ENCODE measurements at regions not wholly inside any gene's neighbourhood (a gene's known extent, or its start where the extent isn't known, plus 50 kb on each side); places are given as distances from the start of the nearest gene placed in this dataset.

DNA sequence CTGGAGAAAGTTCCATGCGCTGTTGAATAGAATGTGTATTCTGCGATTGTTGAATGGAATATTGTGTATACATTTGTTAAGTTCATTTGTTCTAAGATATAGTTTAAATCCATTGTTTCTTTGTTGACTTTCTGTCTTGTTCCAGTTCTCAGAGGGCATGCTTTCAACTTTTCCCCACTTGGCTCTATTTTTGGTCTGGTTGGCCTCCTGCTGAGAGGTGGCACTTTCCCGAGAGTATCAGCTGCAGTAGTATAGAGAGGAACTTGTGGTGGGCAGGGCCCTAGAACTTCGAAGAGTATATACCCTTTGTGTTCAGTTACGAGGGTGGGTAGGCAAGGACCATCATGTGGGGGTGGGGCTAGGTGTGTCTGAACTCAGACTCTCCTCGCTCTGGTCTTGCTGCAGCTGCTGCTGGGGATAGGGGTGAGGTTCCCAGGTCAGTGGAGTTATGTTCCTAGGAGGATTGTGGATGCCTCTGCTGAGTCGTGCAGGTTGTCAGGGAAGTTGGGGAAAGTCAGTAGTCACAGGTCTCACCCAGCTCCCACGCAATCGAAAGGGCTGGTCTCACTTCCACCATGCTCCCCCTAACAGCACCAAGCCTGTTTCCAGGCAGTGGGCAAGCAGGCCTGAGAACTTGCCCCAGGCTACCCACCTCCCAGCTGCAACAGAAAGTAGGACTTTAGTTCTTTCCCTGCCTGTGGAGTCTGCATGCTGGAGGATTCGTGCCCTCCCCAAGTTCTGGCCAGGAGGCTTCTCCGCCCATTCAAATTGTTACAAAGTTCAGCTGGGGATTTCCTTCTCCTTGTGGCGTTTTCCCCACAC lies 118.9 kb upstream of the SSTR4 start:
- DNase-seq (ENCODE audit: low read depth in 2 of 2), result no peak

GRCh38 chr20:22918286-22918983 lies 116.7 kb upstream of the SSTR4 start:
- no peak for DNase-seq (ENCODE audit: low read depth in 2 of 2)

DNA sequence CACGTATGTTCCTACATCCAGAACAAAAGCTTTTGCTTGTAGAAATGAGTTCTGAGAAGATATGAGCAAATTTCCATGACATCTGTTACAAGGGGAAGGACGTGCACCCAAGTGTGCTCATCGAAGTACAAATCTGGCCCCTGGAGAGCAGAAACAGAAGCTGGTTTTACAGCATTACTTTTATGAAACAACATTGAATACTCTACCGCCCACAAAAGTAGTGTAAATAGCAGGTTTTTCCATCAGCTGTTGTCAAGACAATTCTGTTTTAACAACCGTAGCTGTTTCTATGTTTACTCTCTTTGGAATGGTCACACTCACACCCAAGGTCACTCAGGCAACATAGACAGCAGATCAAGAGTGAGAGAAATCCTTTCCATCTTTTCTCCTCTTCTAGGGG lies 114.2 kb upstream of the SSTR4 start:
- no peak for DNase-seq (ENCODE audit: low read depth in 2 of 2)

DNA sequence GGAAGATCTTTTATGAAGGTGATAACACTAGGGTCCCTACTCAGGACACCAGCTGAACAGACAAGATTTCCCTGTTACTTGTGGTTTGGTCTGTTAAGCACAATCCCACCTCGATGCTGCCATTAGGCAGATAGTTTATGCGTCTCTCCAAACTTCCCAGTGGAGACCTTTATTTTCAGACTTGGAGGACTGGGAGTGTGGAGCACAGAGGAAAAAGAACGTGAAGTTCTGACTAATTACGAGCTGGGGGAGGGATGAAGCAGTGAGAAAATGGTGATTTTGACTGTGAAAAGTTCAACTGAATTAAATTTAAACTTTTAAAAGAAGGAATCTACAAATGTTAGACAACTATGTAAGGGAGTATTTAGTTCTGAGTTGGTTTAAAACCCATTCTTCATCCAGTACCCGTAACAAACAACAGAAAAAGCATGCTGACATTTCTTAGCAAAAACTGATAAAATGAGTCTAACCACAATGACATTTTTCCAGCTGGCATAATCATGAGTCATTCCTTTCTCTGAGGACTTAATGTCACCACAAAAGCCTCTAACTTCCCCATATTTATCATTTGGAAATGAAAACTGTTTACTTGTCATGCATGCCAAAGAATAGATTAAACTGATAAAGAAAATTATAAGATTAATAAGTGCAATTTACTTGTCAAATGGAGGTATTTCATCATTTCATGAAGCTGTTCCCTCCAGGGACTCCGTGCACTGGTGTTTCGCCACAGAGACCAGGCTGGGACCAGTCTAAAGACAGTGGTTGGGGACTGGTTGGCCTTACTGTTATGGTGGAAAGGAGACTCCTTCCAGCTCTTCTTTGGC lies 113.3 kb upstream of the SSTR4 start:
- DNase-seq (ENCODE audit: low read depth in 2 of 2), result no peak

- DNase-seq (ENCODE audit: low read depth in 2 of 2), result no peak
Observed at GRCh38 chr20:22922987-22923386, 112.1 kb upstream of the SSTR4 start.

DNA sequence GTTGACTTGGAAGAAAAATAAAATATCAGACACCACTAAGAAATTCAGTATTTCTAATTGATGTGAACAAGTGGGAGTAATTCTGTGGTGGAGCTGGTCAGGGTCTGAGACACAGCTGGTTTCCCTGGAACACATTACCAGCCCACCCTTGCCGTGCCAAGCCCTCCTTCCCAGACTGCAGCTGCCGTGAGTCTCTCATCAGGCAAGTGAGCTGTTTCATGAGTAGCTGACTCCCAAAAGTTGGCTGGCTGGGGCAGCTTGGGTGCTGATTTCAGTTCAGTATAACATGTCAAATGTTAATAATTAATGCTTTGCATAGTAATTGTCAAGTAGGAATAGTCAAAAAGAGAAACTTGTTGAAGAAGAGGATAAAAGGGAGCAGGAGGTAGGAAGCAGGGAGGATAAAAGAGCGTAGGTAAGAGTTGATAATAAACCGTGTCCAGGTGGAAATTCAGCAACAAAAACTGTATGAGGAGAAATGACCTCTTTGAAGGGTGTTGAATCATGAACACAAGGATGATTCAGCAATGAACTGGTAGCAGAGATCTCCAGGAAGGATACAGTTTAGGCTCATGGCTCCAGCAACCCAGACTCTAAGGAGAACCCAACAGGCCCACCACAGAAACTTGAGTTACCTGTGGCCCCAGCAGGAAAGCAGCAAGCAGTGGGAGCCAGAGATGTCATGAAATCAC lies 110.9 kb upstream of the SSTR4 start:
- DNase-seq (ENCODE audit: low read depth in 2 of 2), result no peak

- DNase-seq (ENCODE audit: low read depth in 2 of 2), result no peak
Observed at GRCh38 chr20:22924949-22925612, 110.0 kb upstream of the SSTR4 start.

DNA sequence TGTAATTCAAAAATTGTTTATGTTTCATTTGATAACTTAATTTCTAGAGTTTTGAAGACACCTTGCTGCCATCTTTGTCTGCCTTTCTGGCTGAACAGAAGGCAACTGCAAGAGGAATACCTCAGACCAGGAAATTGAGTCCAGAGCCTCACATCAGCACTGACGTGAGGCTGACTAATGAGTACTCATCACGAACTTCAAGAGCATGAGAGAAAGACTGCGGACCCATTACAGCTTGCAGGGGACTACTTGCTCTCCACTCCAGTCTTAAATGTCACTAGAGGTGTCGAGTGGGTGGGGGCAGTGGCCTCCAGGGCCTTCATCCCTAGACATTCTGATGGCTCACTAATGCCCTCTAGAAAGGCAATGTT lies 109.5 kb upstream of the SSTR4 start:
- DNase-seq (ENCODE audit: low read depth in 2 of 2), result no peak

GRCh38 chr20:22927537-22927936 lies 107.6 kb upstream of the SSTR4 start:
- no peak for DNase-seq (ENCODE audit: low read depth in 2 of 2)

DNA sequence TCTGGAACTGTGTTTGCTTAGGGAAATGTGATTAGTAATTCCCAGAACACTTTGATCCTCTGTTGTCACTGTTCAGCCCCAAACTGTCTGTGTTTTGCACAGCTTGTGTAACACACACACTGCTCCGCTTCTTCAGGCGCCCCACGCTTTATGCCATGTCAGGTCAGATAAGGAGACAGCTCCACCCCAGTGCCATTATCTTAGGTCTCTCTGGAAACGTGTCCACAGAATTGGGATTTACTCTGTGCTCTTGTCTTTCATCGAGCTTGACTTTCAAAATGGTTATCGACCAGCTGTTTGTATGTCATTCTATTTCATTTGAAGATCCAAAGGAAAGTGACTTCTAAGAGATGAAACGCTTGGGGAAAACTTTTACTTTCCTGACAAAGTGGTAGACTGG lies 106.4 kb upstream of the SSTR4 start:
- no peak for DNase-seq (ENCODE audit: low read depth in 2 of 2)

DNA sequence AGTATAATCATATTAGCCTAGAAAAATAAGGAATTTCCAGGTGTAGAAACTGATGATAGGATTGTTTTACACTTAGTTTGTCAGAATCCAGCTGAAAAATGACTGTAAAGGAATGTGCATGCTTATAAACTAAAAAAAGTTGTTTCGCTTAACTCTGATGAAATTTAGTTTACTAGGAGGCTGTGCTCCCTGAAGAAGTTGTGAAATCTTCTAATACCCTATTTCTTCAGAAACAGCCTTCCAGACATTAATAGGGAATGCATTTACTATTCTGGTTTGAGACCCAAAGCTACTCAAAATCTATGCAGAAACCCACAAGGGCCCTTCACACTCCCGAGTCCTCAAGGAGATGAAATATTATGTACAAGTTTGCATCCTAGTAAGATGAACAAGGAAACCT lies 105.5 kb upstream of the SSTR4 start:
- no peak for DNase-seq (ENCODE audit: low read depth in 2 of 2)

DNA sequence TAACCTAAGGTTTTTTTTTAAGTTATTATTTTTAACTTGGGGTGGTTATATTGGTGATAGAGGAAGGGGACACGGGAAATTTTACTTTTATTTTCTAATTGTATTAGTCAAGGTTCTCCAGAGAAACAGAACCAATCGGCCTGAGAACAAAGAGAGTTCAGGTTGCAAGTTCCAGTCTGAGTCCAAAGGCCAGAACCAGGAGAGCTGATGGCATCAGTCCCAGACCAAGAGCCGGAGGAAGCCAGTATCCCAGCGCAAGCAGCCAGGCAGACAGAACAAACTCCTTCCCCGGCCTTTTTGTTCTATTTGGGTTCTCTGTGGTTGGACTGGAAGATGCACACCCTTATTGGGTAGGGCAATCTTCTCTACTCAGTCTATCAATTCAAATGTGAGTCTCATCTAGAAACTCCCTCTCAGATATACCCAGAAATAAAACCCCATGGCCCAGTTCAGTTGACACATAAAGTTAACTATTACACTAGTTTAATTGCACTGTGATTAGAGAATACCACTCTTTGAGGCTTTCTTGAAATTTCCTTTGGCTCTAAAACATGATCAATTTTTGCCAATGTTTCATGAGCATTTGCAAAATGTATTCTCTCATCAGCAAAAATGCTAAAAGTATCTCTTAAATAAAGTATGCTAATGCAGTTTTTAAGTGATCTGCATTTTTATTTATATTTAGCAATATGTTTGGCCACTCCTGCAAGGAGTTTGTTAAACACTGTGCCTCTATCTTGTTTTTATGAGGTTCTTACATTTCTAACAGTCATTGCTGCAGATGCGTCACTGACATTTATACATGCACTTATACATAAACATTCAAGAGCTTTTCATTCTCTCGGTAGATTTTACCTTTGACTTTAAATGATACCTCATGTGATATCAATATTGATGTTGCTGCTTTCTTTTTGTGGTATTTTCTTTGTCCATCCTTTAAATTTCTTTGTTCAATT lies 103.2 kb upstream of the SSTR4 start:
- DNase-seq (ENCODE audit: low read depth in 2 of 2), result no peak

DNA sequence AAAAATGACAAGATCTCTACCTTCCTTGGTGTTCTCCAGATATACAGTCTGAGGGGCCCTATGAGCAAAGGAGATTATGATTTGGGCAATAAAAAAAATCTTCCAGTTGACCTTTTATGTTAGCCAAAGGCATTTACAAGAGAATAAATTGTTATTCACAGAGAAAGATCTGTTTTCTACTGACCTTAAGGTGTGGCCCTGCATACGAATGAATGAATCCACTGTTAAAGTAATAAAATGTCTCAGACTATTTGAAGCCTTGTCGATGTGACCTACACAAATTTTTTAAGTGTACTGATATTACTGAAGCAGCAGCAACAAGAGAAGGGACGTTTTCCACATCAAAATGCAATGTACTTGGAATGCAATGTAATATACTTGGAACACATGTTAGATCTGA lies 95.9 kb upstream of the SSTR4 start:
- DNase-seq (ENCODE audit: low read depth in 2 of 2), result no peak

GRCh38 chr20:22940350-22940749 lies 94.8 kb upstream of the SSTR4 start:
- no peak for DNase-seq (ENCODE audit: low read depth in 2 of 2)

DNA sequence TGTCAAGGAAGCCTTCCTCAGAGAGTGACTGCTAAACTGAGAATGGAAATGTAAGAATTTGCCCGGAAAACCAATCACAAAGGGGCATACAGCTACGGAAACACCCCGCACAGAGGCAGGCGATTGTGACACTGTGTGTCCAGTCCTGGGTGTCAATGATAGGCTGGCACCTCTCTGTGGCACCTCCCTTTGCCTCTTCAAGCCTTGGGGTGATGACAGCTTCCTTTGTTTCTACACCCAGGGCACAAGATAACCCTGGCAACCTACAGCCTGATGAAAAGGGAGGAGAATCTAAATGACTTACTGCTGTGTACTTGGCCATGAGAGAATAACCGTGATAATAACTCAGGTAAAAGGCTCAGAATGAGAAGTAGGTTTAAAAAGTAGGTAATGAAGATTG lies 93.6 kb upstream of the SSTR4 start:
- DNase-seq (ENCODE audit: low read depth in 2 of 2), result no peak

- no peak for DNase-seq (ENCODE audit: low read depth in 2 of 2)
Observed at GRCh38 chr20:22942742-22943141, 92.4 kb upstream of the SSTR4 start.

DNA sequence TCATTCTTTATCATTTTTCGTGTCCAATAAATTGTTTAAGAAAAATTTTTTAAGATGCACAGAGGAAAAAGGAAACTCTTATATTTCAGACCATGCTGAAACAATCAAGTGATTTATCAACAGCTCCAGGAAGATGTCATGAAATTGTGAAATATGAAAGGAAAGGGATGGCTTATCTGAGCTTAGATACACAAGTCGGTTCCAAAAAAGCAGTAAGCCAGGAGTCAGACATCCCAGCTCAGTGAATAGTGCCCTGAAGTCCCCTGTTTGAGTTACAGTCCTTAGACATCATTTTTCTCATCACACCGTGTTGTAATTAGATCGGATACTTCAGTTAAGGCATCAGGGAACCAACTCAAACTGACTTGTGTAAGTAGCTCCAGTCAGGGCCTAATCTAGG lies 91.0 kb upstream of the SSTR4 start:
- DNase-seq (ENCODE audit: low read depth in 2 of 2), result no peak

DNA sequence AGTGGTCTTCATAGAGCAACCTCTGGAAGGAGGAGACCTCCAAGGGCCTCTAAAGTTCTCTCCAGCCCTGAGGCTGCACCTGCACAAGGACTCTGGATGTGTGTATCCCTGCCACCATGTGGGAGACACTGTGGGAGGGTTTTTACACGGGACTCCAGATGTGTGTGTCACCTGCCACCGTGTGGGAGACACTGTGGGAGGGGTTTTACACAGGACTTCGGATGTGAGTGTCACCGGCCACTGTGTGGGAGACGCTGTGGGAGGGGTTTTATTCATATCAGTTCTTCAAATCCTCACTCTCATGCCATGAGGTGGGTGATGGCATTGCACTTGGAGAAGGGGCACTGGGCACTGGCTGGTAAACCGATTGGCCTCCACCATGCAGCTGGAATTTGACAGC lies 90.2 kb upstream of the SSTR4 start:
- no peak for DNase-seq (ENCODE audit: low read depth in 2 of 2)

- no peak for DNase-seq (ENCODE audit: low read depth in 2 of 2)
Observed at GRCh38 chr20:22946596-22946995, 88.5 kb upstream of the SSTR4 start.
